ENCODE measurements at regions not wholly inside any gene's neighbourhood (a gene's known extent, or its start where the extent isn't known, plus 50 kb on each side); places are given as distances from the start of the nearest gene placed in this dataset.
A peak's percentile ranks its signal among the peaks of the same experiment; 100 is the strongest.

DNA sequence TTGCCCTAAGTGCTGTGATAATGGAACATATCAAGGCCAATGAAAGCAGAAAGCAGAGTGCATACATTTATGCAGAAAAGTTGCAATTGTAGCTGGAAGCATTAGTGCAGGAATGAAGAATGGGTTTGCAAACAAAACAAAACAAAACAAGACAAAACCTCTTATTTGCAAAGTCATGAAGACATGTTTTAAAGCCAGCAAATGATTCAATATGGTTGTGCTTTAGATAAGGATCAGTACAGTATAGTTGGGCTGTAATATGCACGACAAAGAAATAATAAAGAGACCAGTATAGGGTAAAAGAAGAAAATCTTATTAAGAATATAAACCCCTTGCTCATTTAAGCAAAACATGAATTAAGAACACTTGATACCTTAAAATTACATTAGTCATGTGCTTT, 398.1 kb downstream of the KIF2B start:
- no peaks in the 10 kb centered on the region for H3K4me1 ChIP-seq
- no peak for DNase-seq
- H3K36me3 ChIP-seq = no peaks in the 10 kb centered on the region
- H3K4me3 ChIP-seq = no peak overlapping the region
- 61 to 71% methylated on average over 1 of the region's 1 CpG for WGBS, 2 donors
- FAIRE-seq = no peak
- no peaks in the 10 kb centered on the region for H3K27me3 ChIP-seq
- TF ChIP-seq CTCF (IDR thresholded peaks at IDR 0.05) = no peak
- intact Hi-C loops (cut with DNase I) = no loop called here
- no peak for ATAC-seq
- H3K9me3 ChIP-seq = no peaks in the 10 kb centered on the region
- H3K27ac ChIP-seq = no peak overlapping the region

DNA sequence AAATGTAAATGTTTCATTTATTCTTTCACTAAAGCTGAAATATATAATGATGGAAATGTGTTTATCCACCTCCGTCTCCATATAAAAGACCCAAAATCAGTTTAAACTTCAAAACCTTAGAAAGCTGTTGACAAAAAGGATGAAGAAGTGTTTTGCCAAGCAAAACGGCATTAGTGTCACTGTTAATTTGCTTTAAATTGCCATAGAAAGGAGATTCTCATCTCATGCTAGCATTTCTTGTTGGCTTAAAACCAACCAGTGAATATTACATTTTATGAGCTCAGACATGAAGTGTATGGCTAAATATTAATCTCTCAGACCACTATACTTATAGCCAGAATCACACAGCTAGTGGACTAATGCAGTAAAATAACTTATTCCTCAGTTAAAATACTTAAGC, 398.8 kb downstream of the KIF2B start:
- Histone ChIP-seq H3K9me3 (no peaks in the 10 kb centered on the region), H3K4me1 (no peaks in the 10 kb centered on the region), H3K27ac (no peak overlapping the region), H3K27me3 (no peaks in the 10 kb centered on the region), H3K36me3 (no peaks in the 10 kb centered on the region), H3K4me3 (no peak overlapping the region)
- WGBS, 2 donors = 30 to 43% methylated on average over 2 of the region's 2 CpGs
- ATAC-seq (no peak), DNase-seq (no peak), FAIRE-seq (no peak)
- intact Hi-C loops (cut with DNase I) = no loop called here
- TF ChIP-seq CTCF (IDR thresholded peaks at IDR 0.05) = no peak

- WGBS, 2 donors = 14 to 18% methylated on average over 4 of the region's 4 CpGs
- Histone ChIP-seq H3K4me3 (no peak overlapping the region), H3K9me3 (no peaks in the 10 kb centered on the region), H3K27me3 (no peaks in the 10 kb centered on the region), H3K27ac (no peak overlapping the region), H3K36me3 (no peaks in the 10 kb centered on the region), H3K4me1 (peaks cover 0 to 6% (median 4%) of the 10 kb centered on the region in 3 donors)
- intact Hi-C loops (cut with DNase I) = no loop called here
- peak in 3 of 4 donors; percentile 33 to 51 (median 40) for ATAC-seq
- no peak for TF ChIP-seq CTCF (IDR thresholded peaks at IDR 0.05)
- peak in 2 of 6 donors; percentile 9 to 17 for DNase-seq
- no peak for FAIRE-seq
These were observed 412.8 kb downstream of the KIF2B start for GRCh38 chr17:54235571-54235970.

DNA sequence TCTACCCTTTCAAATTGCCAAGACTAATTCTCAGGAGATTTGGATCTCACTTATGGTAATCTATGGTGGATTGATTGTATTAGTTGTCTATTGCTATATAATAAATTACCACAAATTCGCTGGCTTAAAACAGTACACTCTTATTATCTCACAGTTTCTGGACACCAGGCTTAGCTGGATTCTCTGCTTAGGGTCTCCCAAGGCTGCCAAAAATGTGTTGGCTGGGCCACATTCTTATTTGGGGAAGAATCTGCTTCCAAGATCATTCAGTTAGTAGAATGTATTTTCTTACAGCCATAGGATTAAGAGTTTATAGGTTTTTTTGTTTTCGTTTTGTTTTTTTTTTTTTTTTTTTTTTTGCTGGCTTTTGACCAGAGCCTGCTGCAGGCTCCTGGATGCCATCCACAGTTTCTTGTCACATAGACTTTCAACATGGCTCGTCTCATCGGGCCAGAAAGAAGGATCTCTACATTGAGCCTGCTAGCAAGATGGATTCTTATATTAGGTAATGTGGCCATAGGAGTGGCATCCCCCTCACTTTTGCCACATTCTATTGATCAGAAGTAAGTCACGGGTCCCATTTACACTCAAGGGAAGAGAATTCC, 415.3 kb downstream of the KIF2B start:
- intact Hi-C loops (cut with DNase I) = no loop called here
- WGBS, 2 donors = 49 to 74% methylated on average over 5 of the region's 5 CpGs
- H3K4me3 ChIP-seq = no peak overlapping the region
- ATAC-seq (no peak), DNase-seq (no peak), FAIRE-seq (no peak)
- H3K27me3 ChIP-seq = no peaks in the 10 kb centered on the region
- no peaks in the 10 kb centered on the region for H3K9me3 ChIP-seq
- no peaks in the 10 kb centered on the region for H3K36me3 ChIP-seq
- no peak overlapping the region for H3K27ac ChIP-seq
- H3K4me1 ChIP-seq = peaks cover 0 to 6% (median 4%) of the 10 kb centered on the region in 3 donors
- TF ChIP-seq CTCF (IDR thresholded peaks at IDR 0.05) = no peak

GRCh38 chr17:54239291-54239690, 416.6 kb downstream of the KIF2B start:
- intact Hi-C loops (cut with DNase I) = no loop called here

More at GRCh38 chr17:54239291-54239690, 416.6 kb downstream of the KIF2B start:
- FAIRE-seq (no peak), DNase-seq (no peak), ATAC-seq (no peak)
- H3K9me3 ChIP-seq = no peaks in the 10 kb centered on the region
- H3K27me3 ChIP-seq = no peaks in the 10 kb centered on the region
- H3K27ac ChIP-seq = no peak overlapping the region
- H3K4me1 ChIP-seq = peaks cover 0 to 6% (median 4%) of the 10 kb centered on the region in 3 donors
- H3K4me3 ChIP-seq = no peak overlapping the region
- no peaks in the 10 kb centered on the region for H3K36me3 ChIP-seq
- no peak for TF ChIP-seq CTCF (IDR thresholded peaks at IDR 0.05)

All from pancreas (tissue), 10 donors.